Activated B cell treated with CpG ODN at 0.5 μM for 24 hours (primary cell): ENCODE measurements at regions not wholly inside any gene's neighbourhood (a gene's known extent, or its start where the extent isn't known, plus 50 kb on each side); places are given as distances from the start of the nearest gene placed in this dataset.

ENCODE experiments used
- ATAC-seq: fragments of 200-7000 bp; cut with Tn5 transposase; one replicate; pipeline ENCODE4 v1.10.0; 2021; ENCODE audit warnings: low read depth, mild to moderate bottlenecking, moderate library complexity
- CTCF ChIA-PET: fragments of 350-600 bp; sonication (Branson Sonifier 250); formaldehyde crosslinking; loops from one replicate; lab custom pipeline; 2021; ENCODE audit warnings: antibody characterized with exemption; lab: Charles Lee
- POLR2A ChIA-PET: fragments of 350-600 bp; sonication (Branson Sonifier 250); formaldehyde crosslinking; loops from one replicate; lab custom pipeline; 2021; ENCODE audit warnings: antibody characterized with exemption; lab: Charles Lee
- DNase-seq: peaks from one replicate; pipeline ENCODE4 v3.0.0; 2022
- H3K27ac Mint-ChIP-seq: one replicate; pipeline ENCODE4 v1.8.0; 2020; ENCODE audit warnings: mixed read lengths
- H3K27me3 Mint-ChIP-seq: one replicate; pipeline ENCODE4 v1.8.0; 2021; ENCODE audit warnings: mixed read lengths
- H3K36me3 Mint-ChIP-seq: one replicate; pipeline ENCODE4 v1.8.0; 2021; ENCODE audit warnings: low read depth, mixed read lengths
- H3K4me1 Mint-ChIP-seq: one replicate; pipeline ENCODE4 v1.8.0; 2021; ENCODE audit warnings: mixed read lengths
- H3K4me3 Mint-ChIP-seq: one replicate; pipeline ENCODE4 v1.8.0; 2020; ENCODE audit warnings: mild to moderate bottlenecking, mixed read lengths
- H3K9me3 Mint-ChIP-seq: one replicate; pipeline ENCODE4 v1.8.0; 2020; ENCODE audit warnings: mixed read lengths
- intact Hi-C: fragments of 100-400 bp; cut with micrococcal nuclease; formaldehyde crosslinking; loops from one replicate; pipeline ENCODE4 v1.15.1; 2024
- TF ChIP-seq, protein P1 (sequence below): fragments of 200-600 bp; IDR thresholded peaks from one replicate; pipeline ENCODE4 v1.8.0; 2022; ENCODE audit warnings: antibody characterized with exemption, mild to moderate bottlenecking

DNA sequence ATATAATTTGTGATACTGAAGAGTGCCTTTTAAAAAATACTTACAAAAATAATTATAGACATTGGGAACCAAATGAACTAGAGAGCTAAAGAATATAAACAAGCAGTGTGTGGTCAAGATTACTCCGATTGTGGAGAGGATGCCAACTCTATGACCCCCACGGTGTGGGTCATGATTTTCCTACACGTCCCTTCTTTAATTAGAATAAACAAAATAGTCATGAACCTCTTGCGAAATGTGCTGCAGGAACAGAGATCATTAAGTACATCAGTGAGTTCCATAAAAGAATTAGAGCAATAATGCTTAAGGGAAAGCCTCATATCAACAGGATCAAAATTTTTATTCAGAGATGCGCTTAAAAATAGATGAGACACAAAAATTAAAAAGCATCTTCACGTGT lies 476.6 kb upstream of the ROBO1 start:
- Mint-ChIP-seq H3K27ac (no peak overlapping the region), H3K9me3 (peaks cover 22% of the 10 kb centered on the region), H3K4me3 (no peak overlapping the region), H3K4me1 (no peaks in the 10 kb centered on the region), H3K36me3 (no peaks in the 10 kb centered on the region), H3K27me3 (no peaks in the 10 kb centered on the region)
- DNase-seq (no peak), ATAC-seq (no peak)
- ChIA-PET CTCF (no interaction called here), POLR2A (no interaction called here)
- intact Hi-C loops: no loop called here
- TF ChIP-seq, protein P1, sequence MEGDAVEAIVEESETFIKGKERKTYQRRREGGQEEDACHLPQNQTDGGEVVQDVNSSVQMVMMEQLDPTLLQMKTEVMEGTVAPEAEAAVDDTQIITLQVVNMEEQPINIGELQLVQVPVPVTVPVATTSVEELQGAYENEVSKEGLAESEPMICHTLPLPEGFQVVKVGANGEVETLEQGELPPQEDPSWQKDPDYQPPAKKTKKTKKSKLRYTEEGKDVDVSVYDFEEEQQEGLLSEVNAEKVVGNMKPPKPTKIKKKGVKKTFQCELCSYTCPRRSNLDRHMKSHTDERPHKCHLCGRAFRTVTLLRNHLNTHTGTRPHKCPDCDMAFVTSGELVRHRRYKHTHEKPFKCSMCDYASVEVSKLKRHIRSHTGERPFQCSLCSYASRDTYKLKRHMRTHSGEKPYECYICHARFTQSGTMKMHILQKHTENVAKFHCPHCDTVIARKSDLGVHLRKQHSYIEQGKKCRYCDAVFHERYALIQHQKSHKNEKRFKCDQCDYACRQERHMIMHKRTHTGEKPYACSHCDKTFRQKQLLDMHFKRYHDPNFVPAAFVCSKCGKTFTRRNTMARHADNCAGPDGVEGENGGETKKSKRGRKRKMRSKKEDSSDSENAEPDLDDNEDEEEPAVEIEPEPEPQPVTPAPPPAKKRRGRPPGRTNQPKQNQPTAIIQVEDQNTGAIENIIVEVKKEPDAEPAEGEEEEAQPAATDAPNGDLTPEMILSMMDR: no peak

DNA sequence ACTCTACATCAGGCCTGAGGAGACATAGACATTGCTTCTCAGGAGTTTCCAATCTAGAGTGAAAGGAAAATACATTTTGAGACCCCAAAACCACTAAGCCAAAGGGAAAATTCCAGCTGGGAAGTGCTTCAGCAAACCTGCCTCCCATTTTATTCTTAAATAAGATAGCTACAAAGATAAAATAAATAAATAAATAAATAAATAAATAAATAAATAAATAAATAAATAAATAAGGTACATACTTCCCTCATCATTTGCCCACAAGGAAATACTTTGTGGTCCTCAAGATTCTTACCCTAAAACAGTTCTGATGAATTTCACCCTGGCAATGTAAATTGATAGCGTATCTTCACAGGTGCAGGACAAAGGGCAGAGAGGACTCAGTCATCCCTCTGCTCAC lies 474.0 kb upstream of the ROBO1 start:
- no peaks in the 10 kb centered on the region for H3K36me3 Mint-ChIP-seq
- H3K4me3 Mint-ChIP-seq: no peak overlapping the region
- ATAC-seq (no peak), DNase-seq (no peak)
- no peaks in the 10 kb centered on the region for H3K27me3 Mint-ChIP-seq
- H3K27ac Mint-ChIP-seq: no peak overlapping the region
- TF ChIP-seq, protein P1: no peak
- no peaks in the 10 kb centered on the region for H3K4me1 Mint-ChIP-seq
- peaks cover 9% of the 10 kb centered on the region for H3K9me3 Mint-ChIP-seq
- ChIA-PET POLR2A (no interaction called here), CTCF (no interaction called here)
- intact Hi-C loops: no loop called here

DNA sequence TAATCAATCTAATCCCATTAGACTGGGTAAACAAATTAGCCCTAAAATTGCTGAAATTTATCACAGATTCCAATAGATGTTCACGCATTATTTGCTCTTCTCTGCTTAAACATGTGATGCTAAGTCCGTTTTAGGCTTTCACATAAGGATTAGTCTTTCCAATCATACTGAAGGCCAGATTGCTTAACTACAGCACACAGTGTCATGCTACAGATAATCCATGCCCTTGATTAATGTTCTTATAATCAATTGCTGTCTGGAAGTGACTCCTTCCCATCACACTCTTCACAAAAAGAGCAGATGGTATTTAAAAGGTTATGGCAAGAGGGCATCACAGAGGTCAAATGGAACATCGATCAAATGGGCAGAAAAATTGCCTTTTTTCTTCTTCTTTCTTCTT lies 471.5 kb upstream of the ROBO1 start:
- DNase-seq: no peak
- Mint-ChIP-seq H3K9me3 (peaks cover 8% of the 10 kb centered on the region), H3K27me3 (no peaks in the 10 kb centered on the region), H3K27ac (no peak overlapping the region), H3K4me1 (no peaks in the 10 kb centered on the region), H3K36me3 (no peaks in the 10 kb centered on the region), H3K4me3 (no peak overlapping the region)
- ChIA-PET CTCF (no interaction called here), POLR2A (no interaction called here)
- no peak for ATAC-seq
- intact Hi-C loops: no loop called here
- TF ChIP-seq, protein P1: no peak

DNA sequence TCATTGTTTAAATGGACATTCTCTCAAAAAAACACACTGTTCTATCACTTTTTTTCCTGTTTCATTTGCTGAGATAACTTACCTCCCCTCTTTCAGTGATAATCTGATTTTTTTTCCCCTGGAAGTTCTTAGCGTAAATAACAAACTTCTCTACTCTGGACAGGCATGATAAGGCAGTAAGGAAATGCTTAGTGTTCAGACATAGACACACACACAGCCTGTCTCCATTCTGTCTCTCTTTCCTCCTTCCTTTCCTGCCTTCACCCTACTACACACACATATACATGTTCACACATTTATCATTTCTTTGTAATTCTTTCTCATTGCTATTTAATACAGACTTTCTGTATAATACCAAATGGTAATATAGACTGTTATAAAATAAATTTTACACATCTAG lies 470.8 kb upstream of the ROBO1 start:
- ChIA-PET POLR2A (no interaction called here), CTCF (no interaction called here)
- H3K9me3 Mint-ChIP-seq: peaks cover 8% of the 10 kb centered on the region
- TF ChIP-seq, protein P1: no peak
- no peak overlapping the region for H3K4me3 Mint-ChIP-seq
- ATAC-seq: no peak
- H3K4me1 Mint-ChIP-seq: no peaks in the 10 kb centered on the region
- H3K27ac Mint-ChIP-seq: no peak overlapping the region
- no peaks in the 10 kb centered on the region for H3K36me3 Mint-ChIP-seq
- H3K27me3 Mint-ChIP-seq: no peaks in the 10 kb centered on the region
- intact Hi-C loops: no loop called here
- no peak for DNase-seq

DNA sequence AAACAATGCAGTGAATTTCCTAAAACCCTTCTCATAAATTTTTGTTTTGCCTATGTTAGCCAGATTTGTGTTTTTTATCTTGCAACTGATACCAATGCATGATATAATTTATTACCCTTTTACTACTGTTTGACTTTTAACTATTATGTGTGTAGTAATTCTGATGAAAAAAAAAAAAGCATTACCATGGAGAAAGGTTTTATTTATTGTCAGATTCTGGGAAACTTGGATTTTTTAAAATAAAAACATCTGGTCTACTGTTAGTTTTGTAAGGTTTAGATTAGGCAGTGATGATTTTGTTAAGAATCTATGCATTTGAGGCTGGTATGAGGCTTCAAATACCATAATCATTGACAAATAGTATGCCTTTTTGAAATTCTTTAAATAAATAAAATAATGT lies 470.4 kb upstream of the ROBO1 start:
- DNase-seq (no peak), ATAC-seq (no peak)
- no peaks in the 10 kb centered on the region for H3K36me3 Mint-ChIP-seq
- peaks cover 7% of the 10 kb centered on the region for H3K9me3 Mint-ChIP-seq
- H3K4me1 Mint-ChIP-seq: no peaks in the 10 kb centered on the region
- TF ChIP-seq, protein P1: no peak
- ChIA-PET POLR2A (no interaction called here), CTCF (no interaction called here)
- H3K27me3 Mint-ChIP-seq: no peaks in the 10 kb centered on the region
- H3K27ac Mint-ChIP-seq: no peak overlapping the region
- intact Hi-C loops: no loop called here
- H3K4me3 Mint-ChIP-seq: no peak overlapping the region
